Esophagus squamous epithelium (tissue), 4 donors: ENCODE measurements at regions not wholly inside any gene's neighbourhood (a gene's known extent, or its start where the extent isn't known, plus 50 kb on each side); places are given as distances from the start of the nearest gene placed in this dataset.

ENCODE experiments used
- POLR2A ChIP-seq, 4 donors: fragments of 450-650 bp; IDR thresholded peaks; one replicate each; pipeline ENCODE4 v1.6.1; 2017; ENCODE audit warnings: antibody characterized with exemption in 4 of 4, mild to moderate bottlenecking in 4 of 4, moderate library complexity in 3 of 4
- TF ChIP-seq, protein P1 (sequence below), 6 experiments: fragments of 450-650 bp in 4 of 6; fragments of 200-600 bp in 2 of 6; sonication (generic) in 2 of 6; IDR thresholded peaks; one replicate each; pipeline ENCODE4 v1.5.1; 2016 to 2019; ENCODE audit warnings: antibody characterized with exemption in 6 of 6, mild to moderate bottlenecking in 4 of 6, moderate library complexity in 4 of 6

DNA sequence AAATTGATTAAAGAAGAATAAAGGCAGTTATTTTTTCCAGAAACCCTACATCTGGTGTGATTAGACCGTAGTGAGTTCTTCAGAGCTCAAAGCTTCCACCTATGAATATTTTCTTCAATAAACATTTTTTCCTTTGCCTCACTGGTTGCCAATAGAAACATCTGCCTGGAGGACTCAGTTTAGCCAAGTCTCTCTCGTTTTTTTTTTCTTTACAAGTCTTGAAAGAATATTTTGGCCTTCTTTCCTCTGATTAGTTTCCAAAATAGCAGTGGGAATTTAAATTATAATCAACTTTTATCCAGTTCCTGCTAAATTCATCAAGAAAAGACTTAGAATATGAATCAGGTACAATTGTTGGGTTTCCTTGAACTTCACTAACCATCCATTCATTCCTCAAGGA is 897.5 kb downstream of the TLE1 start:
- TF ChIP-seq, protein P1, sequence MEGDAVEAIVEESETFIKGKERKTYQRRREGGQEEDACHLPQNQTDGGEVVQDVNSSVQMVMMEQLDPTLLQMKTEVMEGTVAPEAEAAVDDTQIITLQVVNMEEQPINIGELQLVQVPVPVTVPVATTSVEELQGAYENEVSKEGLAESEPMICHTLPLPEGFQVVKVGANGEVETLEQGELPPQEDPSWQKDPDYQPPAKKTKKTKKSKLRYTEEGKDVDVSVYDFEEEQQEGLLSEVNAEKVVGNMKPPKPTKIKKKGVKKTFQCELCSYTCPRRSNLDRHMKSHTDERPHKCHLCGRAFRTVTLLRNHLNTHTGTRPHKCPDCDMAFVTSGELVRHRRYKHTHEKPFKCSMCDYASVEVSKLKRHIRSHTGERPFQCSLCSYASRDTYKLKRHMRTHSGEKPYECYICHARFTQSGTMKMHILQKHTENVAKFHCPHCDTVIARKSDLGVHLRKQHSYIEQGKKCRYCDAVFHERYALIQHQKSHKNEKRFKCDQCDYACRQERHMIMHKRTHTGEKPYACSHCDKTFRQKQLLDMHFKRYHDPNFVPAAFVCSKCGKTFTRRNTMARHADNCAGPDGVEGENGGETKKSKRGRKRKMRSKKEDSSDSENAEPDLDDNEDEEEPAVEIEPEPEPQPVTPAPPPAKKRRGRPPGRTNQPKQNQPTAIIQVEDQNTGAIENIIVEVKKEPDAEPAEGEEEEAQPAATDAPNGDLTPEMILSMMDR (IDR thresholded peaks at IDR 0.05): no peak
- TF ChIP-seq POLR2A (IDR thresholded peaks at IDR 0.05): no peak
